GM23338 (cell line): ENCODE measurements at regions not wholly inside any gene's neighbourhood (a gene's known extent, or its start where the extent isn't known, plus 50 kb on each side); places are given as distances from the start of the nearest gene placed in this dataset.
"Not testable (repeated sequence)": the region's sequence is repeated elsewhere in the genome, so short reads cannot be mapped to it uniquely, and the experiment has no call there.

Source experiments
- ATAC-seq: fragments of 200-7000 bp; cut with Tn5 transposase; 3 replicates; pipeline ENCODE4 v1.9.1; 2020
- DNase-seq: peaks from one replicate; pipeline ENCODE4 v3.0.0-alpha.2; 2015; ENCODE audit warnings: low spot score
- H2AFZ ChIP-seq: fragments of 200-600 bp; sonication (generic); 2 replicates; pipeline ENCODE4 v1.8.0; 2016; ENCODE audit warnings: antibody characterized with exemption, mild to moderate bottlenecking, moderate library complexity
- H3F3A ChIP-seq: fragments of 200-600 bp; sonication (generic); replicated peaks from 2 replicates; pipeline ENCODE4 v1.8.0; 2017; ENCODE audit warnings: antibody characterized with exemption, mixed run types, low read depth
- H3K27ac ChIP-seq: fragments of 200-600 bp; sonication (generic); 2 replicates; pipeline ENCODE4 v1.6.1; 2016; ENCODE audit warnings: low read depth
- H3K27me3 ChIP-seq: fragments of 200-600 bp; sonication (generic); 2 replicates; pipeline ENCODE4 v1.8.0; 2016; ENCODE audit warnings: mild to moderate bottlenecking, mixed run types, moderate library complexity; ENCODE audit not compliant: insufficient read depth
- H3K36me3 ChIP-seq: fragments of 200-600 bp; sonication (generic); 2 replicates; pipeline ENCODE4 v1.8.0; 2016; ENCODE audit warnings: mild to moderate bottlenecking; ENCODE audit not compliant: insufficient read depth
- H3K4me1 ChIP-seq: fragments of 200-600 bp; sonication (generic); 2 replicates; pipeline ENCODE4 v1.8.0; 2016; ENCODE audit warnings: mild to moderate bottlenecking, moderate library complexity; ENCODE audit not compliant: insufficient read depth
- H3K4me2 ChIP-seq: fragments of 200-600 bp; sonication (generic); 2 replicates; pipeline ENCODE4 v1.7.1; 2017; ENCODE audit warnings: mixed run types
- H3K4me3 ChIP-seq: fragments of 200-600 bp; sonication (generic); 2 replicates; pipeline ENCODE4 v1.6.1; 2016; ENCODE audit warnings: mixed run types
- H3K79me2 ChIP-seq: fragments of 200-600 bp; sonication (generic); replicated peaks from 2 replicates; pipeline ENCODE4 v1.8.0; 2017; ENCODE audit warnings: mild to moderate bottlenecking; ENCODE audit not compliant: insufficient read depth
- H3K9me2 ChIP-seq: fragments of 200-600 bp; sonication (generic); 2 replicates; pipeline ENCODE4 v1.8.0; 2017; ENCODE audit not compliant: insufficient read depth
- H4K20me1 ChIP-seq: fragments of 200-600 bp; sonication (generic); replicated peaks from 2 replicates; pipeline ENCODE4 v1.8.0; 2017; ENCODE audit warnings: mild to moderate bottlenecking; ENCODE audit not compliant: insufficient read depth
- H3K27ac Mint-ChIP-seq: 2 replicates; pipeline ENCODE4 v1.8.0; 2020; ENCODE audit warnings: inconsistent platforms, mild to moderate bottlenecking, moderate library complexity, mixed read lengths
- H3K27me3 Mint-ChIP-seq: 3 replicates; pipeline ENCODE4 v1.8.0; 2022; ENCODE audit warnings: low read depth, mild to moderate bottlenecking, moderate library complexity, mixed read lengths, inconsistent platforms; ENCODE audit not compliant: insufficient read depth, poor library complexity
- H3K36me3 Mint-ChIP-seq: 3 replicates; pipeline ENCODE4 v1.8.0; 2021; ENCODE audit warnings: low read depth, mild to moderate bottlenecking, inconsistent platforms, moderate library complexity, mixed read lengths
- H3K4me1 Mint-ChIP-seq: 3 replicates; pipeline ENCODE4 v1.8.0; 2020; ENCODE audit warnings: mild to moderate bottlenecking, inconsistent platforms, mixed read lengths
- H3K4me3 Mint-ChIP-seq: 3 replicates; pipeline ENCODE4 v1.8.0; 2021; ENCODE audit warnings: moderate library complexity, mild to moderate bottlenecking, inconsistent platforms, mixed read lengths
- H3K9me3 Mint-ChIP-seq: 3 replicates; pipeline ENCODE4 v1.8.0; 2020; ENCODE audit warnings: moderate library complexity, mild to moderate bottlenecking, inconsistent platforms, mixed read lengths
- EZH2 ChIP-seq: fragments of 200-600 bp; sonication (generic); IDR thresholded peaks from one replicate; pipeline ENCODE4 v1.8.0; 2017; ENCODE audit warnings: antibody characterized with exemption, mild to moderate bottlenecking, low read depth; ENCODE audit not compliant: unreplicated experiment
- EZH2phosphoT487 ChIP-seq: fragments of 200-600 bp; sonication (generic); IDR thresholded peaks from one replicate; pipeline ENCODE4 v1.8.1; 2018; ENCODE audit warnings: antibody characterized with exemption; ENCODE audit not compliant: unreplicated experiment
- NANOG ChIP-seq: IDR thresholded peaks from 2 replicates; pipeline ENCODE4 v1.6.1; 2016; ENCODE audit warnings: antibody characterized with exemption, borderline replicate concordance
- POLR2AphosphoS5 ChIP-seq: IDR thresholded peaks from 2 replicates; pipeline ENCODE4 v1.6.1; 2016; ENCODE audit warnings: antibody characterized with exemption, low read depth
- REST ChIP-seq: IDR thresholded peaks from one replicate; pipeline ENCODE4 v1.6.1; 2018; ENCODE audit warnings: antibody characterized with exemption; ENCODE audit not compliant: unreplicated experiment
- STAT1 ChIP-seq: IDR thresholded peaks from one replicate; pipeline ENCODE4 v1.6.1; 2016; ENCODE audit warnings: antibody characterized with exemption; ENCODE audit not compliant: unreplicated experiment
- ZNF114 ChIP-seq: fragments of 250-450 bp; sonication (Bioruptor Pico); IDR thresholded peaks from 2 replicates; pipeline ENCODE4 v1.5.0; 2020; ENCODE audit warnings: mild to moderate bottlenecking, moderate library complexity
- ZNF331 ChIP-seq: fragments of 250-450 bp; sonication (Bioruptor Pico); IDR thresholded peaks from 2 replicates; pipeline ENCODE4 v1.5.0; 2020; ENCODE audit warnings: low read depth, mild to moderate bottlenecking, moderate library complexity
- TF ChIP-seq, protein P1 (sequence below): IDR thresholded peaks from 2 replicates; pipeline ENCODE4 v1.6.1; 2016; ENCODE audit warnings: antibody characterized with exemption
- TF ChIP-seq, protein P2 (sequence below): fragments of 250-450 bp; sonication (Bioruptor Pico); IDR thresholded peaks from 2 replicates; pipeline ENCODE4 v1.5.0; 2020; ENCODE audit warnings: mild to moderate bottlenecking, moderate library complexity

DNA sequence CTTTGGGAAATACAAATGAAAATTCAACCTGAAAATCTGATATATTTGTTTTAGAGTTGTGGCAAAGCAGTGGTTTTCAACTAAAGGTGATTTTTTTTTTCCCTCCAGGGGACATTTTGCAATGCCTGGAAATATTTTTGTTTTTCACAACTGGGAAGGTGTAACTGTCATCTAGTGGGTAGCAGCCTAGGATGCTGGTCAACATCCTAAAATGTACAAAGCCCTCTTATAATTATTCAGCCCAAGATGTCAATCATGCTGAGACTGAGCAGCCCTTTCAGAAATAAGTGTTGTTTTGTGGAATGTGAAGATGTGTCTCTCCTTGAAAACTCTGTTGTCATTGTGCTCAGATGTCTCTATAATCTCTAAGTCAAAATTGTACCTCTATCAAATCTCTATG lies 95.2 kb upstream of the NCAM2 start (continued):
- TF ChIP-seq, protein P1, sequence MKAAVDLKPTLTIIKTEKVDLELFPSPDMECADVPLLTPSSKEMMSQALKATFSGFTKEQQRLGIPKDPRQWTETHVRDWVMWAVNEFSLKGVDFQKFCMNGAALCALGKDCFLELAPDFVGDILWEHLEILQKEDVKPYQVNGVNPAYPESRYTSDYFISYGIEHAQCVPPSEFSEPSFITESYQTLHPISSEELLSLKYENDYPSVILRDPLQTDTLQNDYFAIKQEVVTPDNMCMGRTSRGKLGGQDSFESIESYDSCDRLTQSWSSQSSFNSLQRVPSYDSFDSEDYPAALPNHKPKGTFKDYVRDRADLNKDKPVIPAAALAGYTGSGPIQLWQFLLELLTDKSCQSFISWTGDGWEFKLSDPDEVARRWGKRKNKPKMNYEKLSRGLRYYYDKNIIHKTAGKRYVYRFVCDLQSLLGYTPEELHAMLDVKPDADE: no peak
- TF ChIP-seq POLR2AphosphoS5: no peak

GRCh38 chr21:20927555-20927954 lies 70.7 kb upstream of the NCAM2 start:
- not testable (repeated sequence) for H3K9me3 Mint-ChIP-seq, H3K9me2 ChIP-seq

DNA sequence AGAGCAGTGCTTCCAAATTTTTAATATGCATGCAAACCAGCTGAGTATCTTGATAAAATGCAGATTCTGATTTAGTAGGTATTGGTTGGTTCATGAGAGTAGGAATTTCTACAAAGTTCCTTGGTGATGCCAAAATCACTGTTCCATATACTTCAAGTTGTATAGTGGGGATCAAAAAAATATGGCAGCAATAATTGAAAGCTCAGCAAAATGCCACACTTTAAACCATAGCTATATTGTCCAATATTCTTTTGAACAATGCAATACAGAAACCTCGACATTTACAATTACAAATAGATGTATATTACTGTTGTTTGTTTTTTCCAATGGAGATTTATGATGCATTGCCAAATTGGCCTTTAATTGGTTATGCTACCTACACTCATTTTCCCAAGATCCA lies 55.7 kb upstream of the NCAM2 start:
- Histone ChIP-seq H3K4me3 (no peak overlapping the region), H3F3A (no peaks in the 10 kb centered on the region), H3K9me2 (no peaks in the 10 kb centered on the region), H2AFZ (no peak overlapping the region), H3K36me3 (no peaks in the 10 kb centered on the region), H3K79me2 (no peaks in the 10 kb centered on the region), H3K27ac (no peak overlapping the region), H4K20me1 (no peaks in the 10 kb centered on the region), H3K4me1 (no peaks in the 10 kb centered on the region), H3K27me3 (no peaks in the 10 kb centered on the region), H3K4me2 (no peak overlapping the region)
- Mint-ChIP-seq H3K27me3 (no peaks in the 10 kb centered on the region), H3K4me1 (peaks cover 3% of the 10 kb centered on the region; the same call in 2 of the 3 replicates), H3K27ac (no peak overlapping the region), H3K4me3 (no peak overlapping the region), H3K36me3 (no peaks in the 10 kb centered on the region), H3K9me3 (no peaks in the 10 kb centered on the region; the same call in 2 of the 3 replicates)
- ATAC-seq (no peak), DNase-seq (no peak)
- no peak for TF ChIP-seq NANOG
- TF ChIP-seq REST: no peak
- no peak for TF ChIP-seq ZNF331 (CRISPR knock-in tag)
- TF ChIP-seq ZNF114 (CRISPR knock-in tag): no peak
- no peak for TF ChIP-seq EZH2
- TF ChIP-seq, protein P2, sequence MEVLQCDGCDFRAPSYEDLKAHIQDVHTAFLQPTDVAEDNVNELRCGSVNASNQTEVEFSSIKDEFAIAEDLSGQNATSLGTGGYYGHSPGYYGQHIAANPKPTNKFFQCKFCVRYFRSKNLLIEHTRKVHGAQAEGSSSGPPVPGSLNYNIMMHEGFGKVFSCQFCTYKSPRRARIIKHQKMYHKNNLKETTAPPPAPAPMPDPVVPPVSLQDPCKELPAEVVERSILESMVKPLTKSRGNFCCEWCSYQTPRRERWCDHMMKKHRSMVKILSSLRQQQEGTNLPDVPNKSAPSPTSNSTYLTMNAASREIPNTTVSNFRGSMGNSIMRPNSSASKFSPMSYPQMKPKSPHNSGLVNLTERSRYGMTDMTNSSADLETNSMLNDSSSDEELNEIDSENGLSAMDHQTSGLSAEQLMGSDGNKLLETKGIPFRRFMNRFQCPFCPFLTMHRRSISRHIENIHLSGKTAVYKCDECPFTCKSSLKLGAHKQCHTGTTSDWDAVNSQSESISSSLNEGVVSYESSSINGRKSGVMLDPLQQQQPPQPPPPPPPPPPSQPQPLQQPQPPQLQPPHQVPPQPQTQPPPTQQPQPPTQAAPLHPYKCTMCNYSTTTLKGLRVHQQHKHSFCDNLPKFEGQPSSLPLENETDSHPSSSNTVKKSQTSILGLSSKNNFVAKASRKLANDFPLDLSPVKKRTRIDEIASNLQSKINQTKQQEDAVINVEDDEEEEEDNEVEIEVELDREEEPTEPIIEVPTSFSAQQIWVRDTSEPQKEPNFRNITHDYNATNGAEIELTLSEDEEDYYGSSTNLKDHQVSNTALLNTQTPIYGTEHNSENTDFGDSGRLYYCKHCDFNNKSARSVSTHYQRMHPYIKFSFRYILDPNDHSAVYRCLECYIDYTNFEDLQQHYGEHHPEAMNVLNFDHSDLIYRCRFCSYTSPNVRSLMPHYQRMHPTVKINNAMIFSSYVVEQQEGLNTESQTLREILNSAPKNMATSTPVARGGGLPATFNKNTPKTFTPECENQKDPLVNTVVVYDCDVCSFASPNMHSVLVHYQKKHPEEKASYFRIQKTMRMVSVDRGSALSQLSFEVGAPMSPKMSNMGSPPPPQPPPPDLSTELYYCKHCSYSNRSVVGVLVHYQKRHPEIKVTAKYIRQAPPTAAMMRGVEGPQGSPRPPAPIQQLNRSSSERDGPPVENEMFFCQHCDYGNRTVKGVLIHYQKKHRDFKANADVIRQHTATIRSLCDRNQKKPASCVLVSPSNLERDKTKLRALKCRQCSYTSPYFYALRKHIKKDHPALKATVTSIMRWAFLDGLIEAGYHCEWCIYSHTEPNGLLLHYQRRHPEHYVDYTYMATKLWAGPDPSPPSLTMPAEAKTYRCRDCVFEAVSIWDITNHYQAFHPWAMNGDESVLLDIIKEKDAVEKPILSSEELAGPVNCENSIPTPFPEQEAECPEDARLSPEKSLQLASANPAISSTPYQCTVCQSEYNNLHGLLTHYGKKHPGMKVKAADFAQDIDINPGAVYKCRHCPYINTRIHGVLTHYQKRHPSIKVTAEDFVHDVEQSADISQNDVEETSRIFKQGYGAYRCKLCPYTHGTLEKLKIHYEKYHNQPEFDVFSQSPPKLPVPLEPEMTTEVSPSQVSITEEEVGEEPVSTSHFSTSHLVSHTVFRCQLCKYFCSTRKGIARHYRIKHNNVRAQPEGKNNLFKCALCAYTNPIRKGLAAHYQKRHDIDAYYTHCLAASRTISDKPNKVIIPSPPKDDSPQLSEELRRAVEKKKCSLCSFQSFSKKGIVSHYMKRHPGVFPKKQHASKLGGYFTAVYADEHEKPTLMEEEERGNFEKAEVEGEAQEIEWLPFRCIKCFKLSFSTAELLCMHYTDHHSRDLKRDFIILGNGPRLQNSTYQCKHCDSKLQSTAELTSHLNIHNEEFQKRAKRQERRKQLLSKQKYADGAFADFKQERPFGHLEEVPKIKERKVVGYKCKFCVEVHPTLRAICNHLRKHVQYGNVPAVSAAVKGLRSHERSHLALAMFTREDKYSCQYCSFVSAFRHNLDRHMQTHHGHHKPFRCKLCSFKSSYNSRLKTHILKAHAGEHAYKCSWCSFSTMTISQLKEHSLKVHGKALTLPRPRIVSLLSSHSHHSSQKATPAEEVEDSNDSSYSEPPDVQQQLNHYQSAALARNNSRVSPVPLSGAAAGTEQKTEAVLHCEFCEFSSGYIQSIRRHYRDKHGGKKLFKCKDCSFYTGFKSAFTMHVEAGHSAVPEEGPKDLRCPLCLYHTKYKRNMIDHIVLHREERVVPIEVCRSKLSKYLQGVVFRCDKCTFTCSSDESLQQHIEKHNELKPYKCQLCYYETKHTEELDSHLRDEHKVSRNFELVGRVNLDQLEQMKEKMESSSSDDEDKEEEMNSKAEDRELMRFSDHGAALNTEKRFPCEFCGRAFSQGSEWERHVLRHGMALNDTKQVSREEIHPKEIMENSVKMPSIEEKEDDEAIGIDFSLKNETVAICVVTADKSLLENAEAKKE (CRISPR knock-in tag): no peak
- no peak for TF ChIP-seq EZH2phosphoT487
- no peak for TF ChIP-seq STAT1

More at GRCh38 chr21:20927555-20927954, 70.7 kb upstream of the NCAM2 start:
- H3K27ac Mint-ChIP-seq, ATAC-seq, H3K36me3 Mint-ChIP-seq, H3K27ac ChIP-seq, DNase-seq, H3K4me2 ChIP-seq, H3K4me3 Mint-ChIP-seq, H3K4me1 Mint-ChIP-seq, H2AFZ ChIP-seq, H4K20me1 ChIP-seq, H3F3A ChIP-seq, H3K27me3 ChIP-seq, H3K4me3 ChIP-seq, H3K27me3 Mint-ChIP-seq, H3K79me2 ChIP-seq, H3K36me3 ChIP-seq, H3K4me1 ChIP-seq: not testable (repeated sequence)
